DMS 273 (cell line): ENCODE measurements at regions not wholly inside any gene's neighbourhood (a gene's known extent, or its start where the extent isn't known, plus 50 kb on each side); places are given as distances from the start of the nearest gene placed in this dataset.

Source experiments
- DNase-seq: peaks from one replicate; lab custom pipeline; 2025; ENCODE audit not compliant: unreplicated experiment; lab: John Stamatoyannopoulos, UW

- peak; percentile 86 for DNase-seq
These were observed 116.5 kb upstream of the IRF2BP2 start for GRCh38 chr1:234726359-234726943.

GRCh38 chr1:234725177-234726132 is 115.5 kb upstream of the IRF2BP2 start:
- DNase-seq, result peak; percentile 52

- no peak for DNase-seq
These were observed 114.7 kb upstream of the IRF2BP2 start for GRCh38 chr1:234724516-234725176.

DNA sequence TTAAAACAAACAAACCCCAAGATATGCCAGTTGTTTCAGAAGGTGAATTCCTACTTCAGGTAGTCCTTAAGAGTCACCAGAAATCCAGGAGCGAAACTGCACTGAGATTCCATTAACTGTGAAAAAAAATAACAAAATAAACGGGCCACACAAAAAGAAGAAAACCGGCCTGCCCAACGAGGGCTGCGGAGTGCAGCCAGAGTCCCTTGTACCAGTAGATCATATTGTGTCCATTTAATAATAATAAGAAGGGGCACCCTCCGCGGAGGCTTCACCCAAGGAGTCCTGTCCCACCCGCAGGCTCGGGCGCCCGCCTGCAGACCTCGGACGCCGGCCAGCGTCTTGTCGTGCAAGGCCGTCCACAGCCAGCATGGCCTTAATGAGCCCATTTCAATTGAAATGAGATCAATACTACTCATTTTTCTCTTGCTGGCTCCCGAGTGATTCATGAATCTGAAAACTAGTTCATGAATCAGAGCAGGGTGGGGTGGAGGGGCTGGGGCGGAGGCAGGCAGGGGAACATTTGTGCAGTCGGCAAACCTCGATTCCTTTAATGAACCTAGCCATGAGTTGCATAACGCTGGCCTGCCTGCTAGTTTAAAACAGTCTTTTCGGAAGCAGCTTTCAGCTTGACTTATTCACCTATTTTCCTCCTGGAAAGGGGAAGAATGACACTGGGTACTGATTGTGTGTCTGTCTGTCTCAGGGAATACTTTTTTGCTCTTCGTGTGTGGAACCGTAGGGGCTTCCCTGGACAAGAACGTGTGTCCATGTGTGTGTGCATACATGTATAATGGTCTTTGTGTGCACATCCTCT is 113.1 kb upstream of the IRF2BP2 start:
- peak; percentile 78 for DNase-seq

DNA sequence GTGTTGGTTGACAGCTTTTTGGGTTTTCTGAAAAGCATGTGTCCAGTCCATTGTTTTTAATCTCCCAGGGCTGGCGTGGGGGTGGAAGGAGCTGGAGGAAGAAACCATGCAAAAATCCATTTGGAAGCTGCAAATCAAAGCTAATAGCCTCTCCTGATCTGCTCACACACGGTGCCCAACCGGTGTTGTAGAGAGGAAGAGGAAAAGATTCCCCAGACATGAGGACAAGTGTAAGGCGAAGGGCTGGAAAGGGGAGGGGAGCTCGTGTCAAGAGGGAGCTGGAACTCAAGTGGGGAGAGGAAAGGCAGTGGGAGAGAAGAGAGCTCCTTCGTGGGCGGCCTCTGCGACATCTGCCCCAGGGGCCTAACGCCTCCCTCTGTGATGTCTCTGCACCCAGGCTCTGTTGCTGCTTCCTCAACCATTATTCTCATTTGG is 112.3 kb upstream of the IRF2BP2 start:
- peak; percentile 34 for DNase-seq

- peak; percentile 43 for DNase-seq
These were observed 111.7 kb upstream of the IRF2BP2 start for GRCh38 chr1:234721476-234722269.

DNA sequence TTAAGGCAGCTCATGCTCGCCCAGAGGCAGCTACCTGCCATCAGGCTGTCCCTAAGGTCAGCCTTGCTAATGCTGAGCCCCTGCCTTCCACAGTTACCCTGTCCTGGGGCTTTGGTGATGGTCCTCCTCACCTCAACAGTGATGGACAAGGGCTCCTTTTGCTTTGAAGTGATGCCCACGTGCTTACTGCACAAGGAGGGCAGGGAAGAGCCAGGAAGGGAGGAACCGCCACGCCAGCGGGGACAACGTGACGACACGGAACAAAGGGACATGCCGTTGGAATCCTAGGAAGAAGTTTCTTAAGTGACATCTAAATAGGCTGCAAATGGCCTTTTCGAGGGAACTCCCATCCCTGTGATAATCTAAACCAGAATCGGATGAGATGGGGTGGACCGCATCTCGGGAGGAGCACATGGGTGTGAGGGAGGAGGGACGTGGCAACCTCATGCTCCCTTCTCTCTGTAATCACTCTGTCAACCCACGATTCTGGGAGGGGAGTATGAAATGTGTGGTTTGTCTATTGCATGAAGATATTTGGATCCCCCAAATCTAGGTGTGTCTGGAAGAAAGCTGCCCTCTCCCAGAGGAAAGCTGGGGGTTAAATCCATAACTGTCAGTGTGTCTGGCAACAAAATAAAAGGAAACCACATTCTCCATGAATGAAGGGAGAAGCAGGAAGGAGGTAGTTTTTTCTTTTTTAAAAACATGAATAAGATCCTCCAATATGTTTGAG is 110.9 kb upstream of the IRF2BP2 start:
- DNase-seq, result no peak

DNA sequence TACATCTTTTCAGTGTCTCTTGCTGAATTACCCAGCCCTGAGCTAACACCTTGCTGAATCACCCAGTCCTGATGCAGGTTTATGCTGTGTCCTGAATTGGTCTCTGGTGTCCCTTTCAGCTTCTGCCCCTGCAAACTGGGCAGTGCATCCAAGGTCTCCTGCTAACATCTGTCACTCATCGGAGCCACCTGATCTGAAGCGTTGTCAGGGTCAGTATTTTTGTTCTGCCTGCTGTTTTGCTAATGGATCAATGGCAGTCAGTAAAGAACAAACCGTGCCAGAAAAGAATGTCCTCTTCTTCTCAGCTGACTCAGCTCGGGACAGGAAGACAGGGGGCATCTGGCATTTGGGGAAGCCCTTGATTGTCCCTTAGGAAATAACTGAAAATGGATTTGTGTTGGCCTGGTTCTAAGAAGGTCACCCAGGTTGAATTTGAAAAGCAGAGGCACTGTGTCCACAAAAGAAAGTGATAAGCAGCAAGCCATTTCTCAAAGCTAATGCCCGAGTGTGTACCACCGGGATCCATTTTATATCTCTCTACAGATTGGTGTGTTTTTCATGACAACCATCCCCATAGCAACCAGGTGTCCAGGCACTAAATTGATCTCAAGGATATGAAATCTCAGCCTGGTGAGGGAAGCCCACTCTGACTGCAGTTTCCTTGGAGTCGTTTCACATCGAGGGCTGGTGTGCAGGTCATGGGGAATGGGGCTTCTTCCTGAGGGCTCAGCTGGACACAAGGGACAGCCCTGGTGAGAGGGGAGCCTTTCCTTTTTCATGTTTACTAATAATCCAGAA is 109.7 kb upstream of the IRF2BP2 start:
- DNase-seq, result peak; percentile 43

GRCh38 chr1:234718496-234719453 is 108.8 kb upstream of the IRF2BP2 start:
- DNase-seq, result no peak

DNA sequence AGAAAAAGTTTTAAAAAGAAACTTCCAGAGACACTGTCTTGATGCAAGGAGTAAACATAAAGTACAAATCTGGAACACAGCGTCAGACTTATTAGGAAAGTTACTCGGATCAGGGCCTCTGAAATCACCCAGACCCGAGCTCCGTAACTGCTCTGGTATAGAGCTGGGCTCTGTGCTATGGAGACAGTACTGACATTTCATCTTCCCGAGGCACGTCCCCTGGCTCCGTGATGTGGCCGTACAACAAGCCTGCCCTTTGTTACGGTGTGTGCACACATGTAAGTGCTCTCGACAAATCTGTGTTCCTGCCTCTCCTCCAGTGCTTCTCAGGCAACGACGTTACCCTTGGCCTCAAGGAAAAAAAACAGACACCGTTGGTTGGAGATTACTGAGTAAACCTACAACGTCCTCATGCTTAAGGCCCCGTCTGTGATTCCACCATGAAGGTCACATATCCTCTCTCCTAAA is 107.0 kb upstream of the IRF2BP2 start:
- no peak for DNase-seq

GRCh38 chr1:234715252-234716014 is 105.5 kb upstream of the IRF2BP2 start:
- no peak for DNase-seq

- DNase-seq, result no peak
These were observed 103.9 kb upstream of the IRF2BP2 start for GRCh38 chr1:234713859-234714258.

GRCh38 chr1:234713440-234713839 is 103.5 kb upstream of the IRF2BP2 start:
- no peak for DNase-seq

GRCh38 chr1:234712891-234713305 is 102.9 kb upstream of the IRF2BP2 start:
- DNase-seq, result no peak

DNA sequence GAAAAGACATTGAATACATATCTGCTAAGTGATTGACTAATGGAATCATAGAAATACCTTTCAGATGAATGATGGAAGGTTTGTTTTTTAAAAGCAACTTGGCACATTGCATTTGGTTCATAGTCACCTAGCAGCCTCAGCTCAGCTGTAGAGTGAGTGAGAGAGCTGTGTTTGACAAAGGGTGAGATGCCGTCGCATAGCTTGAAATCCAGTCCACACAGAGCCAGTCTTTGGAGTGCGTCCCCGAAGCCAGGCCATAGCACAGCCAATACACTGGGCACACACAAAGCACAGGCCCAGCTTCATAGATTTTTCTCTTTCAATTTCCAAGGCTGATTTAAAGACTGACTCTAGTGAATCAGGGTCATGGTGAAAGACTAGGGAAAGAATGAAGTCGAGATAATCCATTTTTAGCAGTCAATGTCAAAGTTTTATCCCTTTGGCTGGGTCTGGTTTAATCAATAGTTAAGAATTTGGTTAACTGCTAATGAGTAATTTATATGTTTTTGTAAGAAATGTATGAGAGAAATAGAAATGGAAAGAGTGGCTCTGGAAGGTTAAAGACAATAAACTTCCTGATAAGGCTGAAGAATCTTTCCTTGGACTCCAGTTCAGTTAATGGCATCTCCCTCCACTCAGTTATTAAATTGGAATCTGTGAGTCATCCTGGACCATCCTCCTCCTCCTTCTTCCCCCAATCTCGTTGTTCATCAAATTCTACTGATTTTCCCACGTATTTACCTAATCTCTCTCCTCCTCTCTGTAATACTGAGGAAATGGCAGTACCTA is 101.2 kb upstream of the IRF2BP2 start:
- DNase-seq, result no peak

DNA sequence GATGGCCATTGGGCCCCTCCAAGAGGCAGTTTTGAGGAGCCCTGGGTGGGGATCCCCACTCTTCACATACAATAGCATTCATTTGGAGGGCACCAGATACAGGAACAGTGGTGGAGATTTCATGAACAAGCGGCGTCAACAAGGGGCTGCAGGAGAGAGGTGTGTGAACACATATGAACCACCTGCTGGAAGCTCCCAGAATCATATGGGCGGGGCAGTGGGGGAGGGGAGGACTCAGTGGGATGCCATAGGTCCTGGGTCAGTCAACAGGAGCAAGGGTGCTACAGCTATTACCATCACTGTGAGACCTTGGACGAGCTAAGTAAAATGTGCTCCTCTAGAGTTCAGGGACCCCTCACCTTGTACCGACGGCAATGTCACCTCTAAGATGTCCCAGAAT is 100.4 kb upstream of the IRF2BP2 start:
- DNase-seq, result no peak
